OCI-LY1 (cell line): ENCODE measurements at regions not wholly inside any gene's neighbourhood (a gene's known extent, or its start where the extent isn't known, plus 50 kb on each side); places are given as distances from the start of the nearest gene placed in this dataset.

Source experiments
- EZH2 ChIP-seq: fragments of 200-600 bp; sonication (generic), shearing (Covaris generic); IDR thresholded peaks from 2 replicates; pipeline ENCODE4 v1.8.0; 2017; ENCODE audit warnings: borderline replicate concordance, mixed run types, mild to moderate bottlenecking, antibody characterized with exemption, low read length, moderate library complexity, mixed read lengths
- TF ChIP-seq, protein P1 (sequence below): fragments of 200-600 bp; sonication (generic), shearing (Covaris generic); IDR thresholded peaks from 2 replicates; pipeline ENCODE4 v1.5.1; 2017; ENCODE audit warnings: mild to moderate bottlenecking, antibody characterized with exemption, low read length, moderate library complexity, mixed read lengths

DNA sequence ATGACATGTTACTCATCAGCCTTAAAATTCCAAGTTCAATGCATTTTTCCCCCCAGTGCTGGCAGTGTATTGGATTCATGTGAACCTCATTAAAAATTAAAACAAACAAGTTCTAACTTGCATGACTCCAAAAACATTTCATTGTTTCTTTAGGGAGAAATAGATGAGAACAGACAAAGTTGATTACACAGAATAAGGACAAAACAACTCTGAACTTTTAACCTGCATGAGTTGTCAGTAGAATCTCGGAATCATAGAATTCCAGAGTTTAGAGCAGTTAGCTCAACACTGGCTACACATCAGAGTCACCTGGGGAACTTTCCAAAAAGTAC, 127.5 kb downstream of the TMX1 start:
- TF ChIP-seq, protein P1, sequence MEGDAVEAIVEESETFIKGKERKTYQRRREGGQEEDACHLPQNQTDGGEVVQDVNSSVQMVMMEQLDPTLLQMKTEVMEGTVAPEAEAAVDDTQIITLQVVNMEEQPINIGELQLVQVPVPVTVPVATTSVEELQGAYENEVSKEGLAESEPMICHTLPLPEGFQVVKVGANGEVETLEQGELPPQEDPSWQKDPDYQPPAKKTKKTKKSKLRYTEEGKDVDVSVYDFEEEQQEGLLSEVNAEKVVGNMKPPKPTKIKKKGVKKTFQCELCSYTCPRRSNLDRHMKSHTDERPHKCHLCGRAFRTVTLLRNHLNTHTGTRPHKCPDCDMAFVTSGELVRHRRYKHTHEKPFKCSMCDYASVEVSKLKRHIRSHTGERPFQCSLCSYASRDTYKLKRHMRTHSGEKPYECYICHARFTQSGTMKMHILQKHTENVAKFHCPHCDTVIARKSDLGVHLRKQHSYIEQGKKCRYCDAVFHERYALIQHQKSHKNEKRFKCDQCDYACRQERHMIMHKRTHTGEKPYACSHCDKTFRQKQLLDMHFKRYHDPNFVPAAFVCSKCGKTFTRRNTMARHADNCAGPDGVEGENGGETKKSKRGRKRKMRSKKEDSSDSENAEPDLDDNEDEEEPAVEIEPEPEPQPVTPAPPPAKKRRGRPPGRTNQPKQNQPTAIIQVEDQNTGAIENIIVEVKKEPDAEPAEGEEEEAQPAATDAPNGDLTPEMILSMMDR = no peak
- no peak for TF ChIP-seq EZH2
